Tibial artery (tissue), 4 donors: ENCODE measurements at regions not wholly inside any gene's neighbourhood (a gene's known extent, or its start where the extent isn't known, plus 50 kb on each side); places are given as distances from the start of the nearest gene placed in this dataset.
A peak's percentile ranks its signal among the peaks of the same experiment; 100 is the strongest.

Source experiments
- DNase-seq, 2 donors: peaks; one replicate each; pipeline ENCODE4 v3.0.0-alpha.2; 2019
- H3K27ac ChIP-seq, 2 donors: fragments of 200-600 bp; sonication (generic) in 1 of 2; 1 replicate in 1 of 2; 2 replicates in 1 of 2; pipeline ENCODE4 v1.5.1; 2018 to 2019; ENCODE audit warnings: mild to moderate bottlenecking in 1 of 2
- H3K27me3 ChIP-seq, 2 donors: fragments of 200-600 bp; sonication (generic) in 1 of 2; one replicate each; pipeline versions ENCODE4 v1.5.1 to v1.6.0; 2016 to 2019
- H3K36me3 ChIP-seq, 3 donors: fragments of 200-600 bp; sonication (generic) in 2 of 3; one replicate each; pipeline ENCODE4 v1.5.1; 2016 to 2019; ENCODE audit warnings: mild to moderate bottlenecking in 2 of 3
- H3K4me1 ChIP-seq, 4 donors: fragments of 200-600 bp; sonication (generic) in 2 of 4; 1 replicate in 3 of 4; 2 replicates in 1 of 4; pipeline ENCODE4 v1.5.1; 2016 to 2019
- H3K4me3 ChIP-seq, 2 donors: fragments of 200-600 bp; sonication (generic) in 1 of 2; 1 replicate in 1 of 2; 2 replicates in 1 of 2; pipeline ENCODE4 v1.5.1; 2018 to 2019; ENCODE audit warnings: mild to moderate bottlenecking in 2 of 2
- H3K9me3 ChIP-seq, 3 donors: fragments of 200-600 bp; sonication (generic) in 1 of 3; one replicate each; pipeline ENCODE4 v1.5.1; 2016 to 2019
- CTCF ChIP-seq, 2 experiments: fragments of 200-600 bp in 1 of 2; fragments of 450-650 bp in 1 of 2; IDR thresholded peaks; one replicate each; pipeline ENCODE4 v1.5.1; 2017 to 2019; ENCODE audit warnings: antibody characterized with exemption in 2 of 2, mild to moderate bottlenecking in 1 of 2, moderate library complexity in 1 of 2
- intact Hi-C: fragments of 100-400 bp; cut with DNase I; formaldehyde crosslinking; loops from one replicate; pipeline ENCODE4 v1.15.0; 2023; ENCODE audit warnings: low total_unique reads

- Histone ChIP-seq H3K9me3 (no peaks in the 10 kb centered on the region), H3K36me3 (no peaks in the 10 kb centered on the region), H3K27ac (no peak overlapping the region), H3K4me1 (no peaks in the 10 kb centered on the region), H3K4me3 (no peak overlapping the region), H3K27me3 (no peaks in the 10 kb centered on the region)
- DNase-seq: peak in 1 of 2 donors; percentile 48
- intact Hi-C loops: no loop called here
- TF ChIP-seq CTCF (IDR thresholded peaks at IDR 0.05): no peak
Observed at GRCh38 chr10:132115732-132116131, 50.0 kb downstream of the JAKMIP3 start.

GRCh38 chr10:132117146-132117545, 51.4 kb downstream of the JAKMIP3 start:
- no peak overlapping the region for H3K27ac ChIP-seq
- no peak overlapping the region for H3K4me3 ChIP-seq
- no peaks in the 10 kb centered on the region for H3K4me1 ChIP-seq
- no peaks in the 10 kb centered on the region for H3K36me3 ChIP-seq
- no peaks in the 10 kb centered on the region for H3K27me3 ChIP-seq
- TF ChIP-seq CTCF (IDR thresholded peaks at IDR 0.05): no peak
- intact Hi-C loops: no loop called here
- no peaks in the 10 kb centered on the region for H3K9me3 ChIP-seq
- no peak for DNase-seq

GRCh38 chr10:132117636-132118190, 52.0 kb downstream of the JAKMIP3 start:
- Histone ChIP-seq H3K9me3 (no peaks in the 10 kb centered on the region), H3K4me3 (no peak overlapping the region)
- intact Hi-C loops: no loop called here

GRCh38 chr10:132118366-132118765, 52.6 kb downstream of the JAKMIP3 start:
- TF ChIP-seq CTCF (IDR thresholded peaks at IDR 0.05): no peak
- H3K27me3 ChIP-seq: no peaks in the 10 kb centered on the region
- H3K36me3 ChIP-seq: no peaks in the 10 kb centered on the region
- intact Hi-C loops: no loop called here
- H3K9me3 ChIP-seq: no peaks in the 10 kb centered on the region
- no peak overlapping the region for H3K4me3 ChIP-seq
- no peak for DNase-seq
- H3K4me1 ChIP-seq: no peaks in the 10 kb centered on the region
- H3K27ac ChIP-seq: no peak overlapping the region

More at GRCh38 chr10:132117636-132118190, 52.0 kb downstream of the JAKMIP3 start:
- DNase-seq: no peak
- TF ChIP-seq CTCF (IDR thresholded peaks at IDR 0.05): no peak
- Histone ChIP-seq H3K27ac (no peak overlapping the region), H3K27me3 (no peaks in the 10 kb centered on the region), H3K36me3 (no peaks in the 10 kb centered on the region), H3K4me1 (no peaks in the 10 kb centered on the region)

GRCh38 chr10:132120200-132120599, 54.5 kb downstream of the JAKMIP3 start:
- Histone ChIP-seq H3K9me3 (no peaks in the 10 kb centered on the region), H3K4me1 (no peaks in the 10 kb centered on the region), H3K36me3 (no peaks in the 10 kb centered on the region), H3K4me3 (no peak overlapping the region), H3K27me3 (no peaks in the 10 kb centered on the region), H3K27ac (no peak overlapping the region)
- intact Hi-C loops: no loop called here
- TF ChIP-seq CTCF (IDR thresholded peaks at IDR 0.05): no peak
- DNase-seq: no peak
